B cell (primary cell): ENCODE measurements at regions not wholly inside any gene's neighbourhood (a gene's known extent, or its start where the extent isn't known, plus 50 kb on each side); places are given as distances from the start of the nearest gene placed in this dataset.

ENCODE experiments used
- ATAC-seq: fragments of 200-7000 bp; cut with Tn5 transposase; one replicate; pipeline ENCODE4 v1.10.0; 2021; ENCODE audit warnings: low read depth, mild to moderate bottlenecking, moderate number of reproducible peaks, moderate library complexity
- CTCF ChIA-PET: fragments of 350-600 bp; sonication (Branson Sonifier 250); formaldehyde crosslinking; loops from one replicate; lab custom pipeline; 2021; ENCODE audit warnings: antibody characterized with exemption, inconsistent platforms; lab: Charles Lee
- POLR2A ChIA-PET: fragments of 350-600 bp; sonication (Branson Sonifier 250); formaldehyde crosslinking; loops from one replicate; lab custom pipeline; 2021; ENCODE audit warnings: antibody characterized with exemption; lab: Charles Lee
- DNase-seq: peaks from one replicate; pipeline ENCODE4 v3.0.0; 2013
- H2AFZ ChIP-seq: 2 replicates; pipeline ENCODE4 v1.6.1; 2012; ENCODE audit warnings: mild to moderate bottlenecking, low read depth, low read length; ENCODE audit not compliant: insufficient read depth, poor library complexity, severe bottlenecking
- H3K27ac ChIP-seq, 2 donors: 1 replicate in 1 of 2; 2 replicates in 1 of 2; pipeline ENCODE4 v1.5.1; 2012 to 2013; ENCODE audit warnings: low read length in 2 of 2, mild to moderate bottlenecking in 2 of 2, moderate library complexity in 1 of 2
- H3K27me3 ChIP-seq, 4 experiments: fragments of 200-600 bp in 1 of 4; sonication (generic) in 1 of 4; replicated peaks in 1 of 4; 1 replicate in 2 of 4; 2 replicates in 2 of 4; pipeline versions ENCODE4 v1.6.1 to v1.7.0; 2013 to 2016; ENCODE audit warnings: low read length in 3 of 4, mild to moderate bottlenecking in 2 of 4, mixed read lengths in 1 of 4, moderate library complexity in 1 of 4; ENCODE audit not compliant: insufficient read depth in 4 of 4, control insufficient read depth in 3 of 4; ENCODE audit errors: control extremely low read depth in 1 of 4
- H3K36me3 ChIP-seq, 2 experiments: replicated peaks in 1 of 2; 1 replicate in 1 of 2; 2 replicates in 1 of 2; pipeline versions ENCODE4 v1.6.1 to v1.7.1; 2013; ENCODE audit warnings: low read length in 1 of 2; ENCODE audit not compliant: insufficient read depth in 2 of 2, control insufficient read depth in 1 of 2; ENCODE audit errors: control extremely low read depth in 1 of 2, extremely low read depth in 1 of 2
- H3K4me1 ChIP-seq, 2 donors: fragments of 200-600 bp in 1 of 2; sonication (generic) in 1 of 2; 1 replicate in 1 of 2; 2 replicates in 1 of 2; pipeline versions ENCODE4 v1.5.1 to v1.6.1; 2013 to 2017; ENCODE audit warnings: low read length in 2 of 2; ENCODE audit not compliant: control insufficient read depth in 2 of 2, insufficient read depth in 2 of 2
- H3K4me2 ChIP-seq: replicated peaks from 2 replicates; pipeline ENCODE3; 2012; ENCODE audit warnings: mild to moderate bottlenecking, low read depth, low read length; ENCODE audit not compliant: poor library complexity, severe bottlenecking
- H3K4me3 ChIP-seq, 5 experiments: fragments of 200-600 bp in 1 of 5; sonication (generic) in 1 of 5; 1 replicate in 3 of 5; 2 replicates in 2 of 5; pipeline versions ENCODE4 v1.5.1 to v1.7.0; 2011 to 2016; ENCODE audit warnings: low read length in 4 of 5, mild to moderate bottlenecking in 4 of 5, low read depth in 2 of 5, control low read depth in 1 of 5, moderate library complexity in 1 of 5; ENCODE audit not compliant: insufficient read depth in 1 of 5; ENCODE audit errors: control extremely low read depth in 1 of 5, extremely low read depth in 1 of 5
- H3K79me2 ChIP-seq: fragments of 200-600 bp; sonication (generic); one replicate; pipeline ENCODE4 v1.6.0; 2016; ENCODE audit warnings: low read length; ENCODE audit not compliant: control insufficient read depth, insufficient read depth
- H3K9ac ChIP-seq: fragments of 200-600 bp; sonication (generic); 2 replicates; pipeline ENCODE4 v1.6.1; 2017; ENCODE audit warnings: mild to moderate bottlenecking, low read length, moderate library complexity
- H3K9me3 ChIP-seq, 3 donors: one replicate each; pipeline versions ENCODE4 v1.6.1 to v1.7.1; 2013; ENCODE audit warnings: low read length in 2 of 3; ENCODE audit not compliant: control insufficient read depth in 2 of 3, insufficient read depth in 1 of 3; ENCODE audit errors: control extremely low read depth in 1 of 3
- H4K20me1 ChIP-seq: 2 replicates; pipeline ENCODE4 v1.6.0; 2012; ENCODE audit warnings: mild to moderate bottlenecking, low read length; ENCODE audit not compliant: insufficient read depth, control insufficient read depth, poor library complexity, severe bottlenecking
- H3K27ac Mint-ChIP-seq: one replicate; pipeline ENCODE4 v1.8.0; 2021; ENCODE audit warnings: mixed read lengths
- H3K27me3 Mint-ChIP-seq: one replicate; pipeline ENCODE4 v1.8.0; 2021; ENCODE audit warnings: mixed read lengths
- H3K4me1 Mint-ChIP-seq: one replicate; pipeline ENCODE4 v1.8.0; 2021; ENCODE audit warnings: mixed read lengths
- H3K4me3 Mint-ChIP-seq: one replicate; pipeline ENCODE4 v1.8.0; 2021; ENCODE audit warnings: mixed read lengths
- H3K9me3 Mint-ChIP-seq: one replicate; pipeline ENCODE4 v1.8.0; 2022; ENCODE audit warnings: mixed read lengths; ENCODE audit not compliant: insufficient read depth
- EZH2 ChIP-seq: IDR thresholded peaks from 2 replicates; pipeline ENCODE4 v1.6.1; 2012; ENCODE audit warnings: borderline replicate concordance, low read depth, mild to moderate bottlenecking, moderate library complexity, low read length; ENCODE audit not compliant: insufficient read depth, poor library complexity, severe bottlenecking
- WGBS: methylation state at CpG from one replicate; pipeline ENCODE4 v1.1.5; 2013; ENCODE audit warnings: missing lambda C conversion rate; ENCODE audit not compliant: insufficient coverage; 5-methylcytosine and 5-hydroxymethylcytosine counted together
- intact Hi-C: fragments of 100-400 bp; cut with micrococcal nuclease; formaldehyde crosslinking; loops from one replicate; pipeline ENCODE4 v1.10.0; 2022
- TF ChIP-seq, protein P1 (sequence below): fragments of 200-600 bp; IDR thresholded peaks from one replicate; pipeline ENCODE4 v1.8.0; 2022; ENCODE audit warnings: antibody characterized with exemption, mild to moderate bottlenecking

DNA sequence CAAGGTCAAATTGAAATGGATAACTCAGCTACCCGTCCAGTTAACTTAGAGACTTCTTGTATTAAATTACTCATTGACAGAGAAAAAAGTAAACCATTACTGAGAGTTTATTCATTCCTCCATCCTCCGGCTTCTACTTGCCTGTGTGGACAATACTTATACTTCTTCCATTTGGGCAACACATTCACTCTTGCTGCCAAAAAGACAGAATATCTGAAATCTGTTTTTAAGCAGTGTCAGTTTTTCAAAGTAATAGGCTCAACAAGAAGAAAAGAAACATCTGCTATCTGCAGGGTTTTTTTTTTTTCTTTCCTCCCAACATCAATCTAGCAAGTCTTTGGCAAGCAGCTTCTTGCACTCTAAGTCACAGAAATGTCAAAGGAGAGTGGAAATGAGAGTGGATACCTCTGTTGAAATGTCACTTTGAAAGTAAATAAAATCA lies 1142.8 kb downstream of the PCDH9 start:
- Mint-ChIP-seq H3K4me1 (no peaks in the 10 kb centered on the region), H3K27me3 (no peaks in the 10 kb centered on the region), H3K9me3 (peaks cover 1% of the 10 kb centered on the region), H3K27ac (no peak overlapping the region), H3K4me3 (no peak overlapping the region)
- Histone ChIP-seq H3K4me3 (no peak overlapping the region), H3K9ac (no peak overlapping the region), H2AFZ (no peak overlapping the region), H3K27ac (no peak overlapping the region), H4K20me1 (no peaks in the 10 kb centered on the region), H3K4me2 (no peak overlapping the region), H3K4me1 (no peaks in the 10 kb centered on the region), H3K79me2 (no peaks in the 10 kb centered on the region), H3K27me3 (no peaks in the 10 kb centered on the region), H3K9me3 (peaks cover 0 to 4% (median under 1%) of the 10 kb centered on the region in 3 donors), H3K36me3 (no peaks in the 10 kb centered on the region)
- no CpG with 5 or more reads among the region's 2 CpGs for WGBS
- ATAC-seq (no peak), DNase-seq (no peak)
- POLR2A ChIA-PET, result no interaction called here
- CTCF ChIA-PET, result no interaction called here
- TF ChIP-seq, protein P1, sequence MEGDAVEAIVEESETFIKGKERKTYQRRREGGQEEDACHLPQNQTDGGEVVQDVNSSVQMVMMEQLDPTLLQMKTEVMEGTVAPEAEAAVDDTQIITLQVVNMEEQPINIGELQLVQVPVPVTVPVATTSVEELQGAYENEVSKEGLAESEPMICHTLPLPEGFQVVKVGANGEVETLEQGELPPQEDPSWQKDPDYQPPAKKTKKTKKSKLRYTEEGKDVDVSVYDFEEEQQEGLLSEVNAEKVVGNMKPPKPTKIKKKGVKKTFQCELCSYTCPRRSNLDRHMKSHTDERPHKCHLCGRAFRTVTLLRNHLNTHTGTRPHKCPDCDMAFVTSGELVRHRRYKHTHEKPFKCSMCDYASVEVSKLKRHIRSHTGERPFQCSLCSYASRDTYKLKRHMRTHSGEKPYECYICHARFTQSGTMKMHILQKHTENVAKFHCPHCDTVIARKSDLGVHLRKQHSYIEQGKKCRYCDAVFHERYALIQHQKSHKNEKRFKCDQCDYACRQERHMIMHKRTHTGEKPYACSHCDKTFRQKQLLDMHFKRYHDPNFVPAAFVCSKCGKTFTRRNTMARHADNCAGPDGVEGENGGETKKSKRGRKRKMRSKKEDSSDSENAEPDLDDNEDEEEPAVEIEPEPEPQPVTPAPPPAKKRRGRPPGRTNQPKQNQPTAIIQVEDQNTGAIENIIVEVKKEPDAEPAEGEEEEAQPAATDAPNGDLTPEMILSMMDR, result no peak
- TF ChIP-seq EZH2, result no peak
- intact Hi-C loops, result no loop called here

DNA sequence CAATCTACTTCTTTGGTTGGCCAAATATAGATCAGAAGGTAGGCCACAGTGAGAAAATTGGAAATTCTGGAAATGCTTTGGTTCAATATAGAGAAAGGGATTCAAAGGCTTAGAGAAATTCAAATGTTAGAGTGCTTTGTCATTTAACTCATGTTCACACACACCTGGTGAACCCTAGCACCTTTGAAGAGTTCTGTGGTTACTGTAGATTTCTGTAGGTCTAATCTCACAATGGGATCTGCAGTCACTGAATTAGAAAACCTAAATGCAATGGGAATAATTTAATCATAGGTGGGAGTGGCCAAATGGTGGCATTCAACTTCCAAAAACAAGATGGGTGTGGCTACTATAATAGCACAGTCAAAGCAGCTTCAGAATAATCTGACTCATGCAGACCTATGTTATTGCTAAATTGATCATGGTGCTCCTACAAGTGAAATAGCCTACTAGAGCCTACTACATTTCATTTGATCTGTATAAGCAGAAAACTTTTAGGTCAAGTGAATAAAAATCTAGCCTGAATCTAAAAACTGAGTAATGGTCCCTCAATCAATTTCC lies 1152.9 kb downstream of the PCDH9 start:
- Histone ChIP-seq H4K20me1 (no peaks in the 10 kb centered on the region), H3K4me1 (no peaks in the 10 kb centered on the region), H3K36me3 (no peaks in the 10 kb centered on the region), H3K4me3 (no peak overlapping the region), H3K79me2 (no peaks in the 10 kb centered on the region), H3K27me3 (no peaks in the 10 kb centered on the region), H2AFZ (no peak overlapping the region), H3K27ac (no peak overlapping the region), H3K9ac (no peak overlapping the region), H3K9me3 (peaks cover 0 to 1% (median 0%) of the 10 kb centered on the region in 3 donors), H3K4me2 (no peak overlapping the region)
- ATAC-seq, result no peak
- Mint-ChIP-seq H3K4me3 (no peak overlapping the region), H3K9me3 (no peaks in the 10 kb centered on the region), H3K4me1 (no peaks in the 10 kb centered on the region), H3K27me3 (no peaks in the 10 kb centered on the region), H3K27ac (no peak overlapping the region)
- no peak for DNase-seq
- TF ChIP-seq, protein P1, result no peak
- no peak for TF ChIP-seq EZH2
- ChIA-PET POLR2A (no interaction called here), CTCF (no interaction called here)
- intact Hi-C loops, result no loop called here
